A673 (cell line): ENCODE measurements at regions not wholly inside any gene's neighbourhood (a gene's known extent, or its start where the extent isn't known, plus 50 kb on each side); places are given as distances from the start of the nearest gene placed in this dataset.

ENCODE experiments used
- BruUV-seq: library from RNA; stranded (reverse); fragments of 400-500 nt; replicated peaks from 2 replicates; lab custom pipeline; 2021; lab: Mats Ljungman, UMichigan
- CTCF ChIA-PET: fragments of 300-600 bp; sonication (Branson Sonifier 250); formaldehyde crosslinking; loops from one replicate; lab custom pipeline; 2022; ENCODE audit warnings: antibody characterized with exemption; lab: Charles Lee
- POLR2A ChIA-PET: fragments of 300-600 bp; sonication (Branson Sonifier 250); formaldehyde crosslinking; loops from one replicate; lab custom pipeline; 2022; ENCODE audit warnings: antibody characterized with exemption; ENCODE audit not compliant: low non-redundant PET; lab: Charles Lee
- DNase-seq: peaks from one replicate; pipeline ENCODE4 v3.0.0-alpha.2; 2015; ENCODE audit warnings: low spot score
- H3K27ac ChIP-seq: fragments of 200-600 bp; sonication (generic); 2 replicates; pipeline ENCODE4 v1.5.1; 2016; ENCODE audit warnings: mixed run types, low read depth, mild to moderate bottlenecking, mixed read lengths, antibody characterized with exemption, low read length; ENCODE audit not compliant: poor library complexity, severe bottlenecking
- H3K27me3 ChIP-seq: fragments of 200-600 bp; sonication (generic); replicated peaks from 2 replicates; pipeline ENCODE4 v1.6.1; 2017; ENCODE audit warnings: mixed run types, low read depth, mild to moderate bottlenecking, mixed read lengths, antibody characterized with exemption, low read length; ENCODE audit not compliant: insufficient read depth, poor library complexity
- H3K36me3 ChIP-seq: fragments of 200-600 bp; sonication (generic); 2 replicates; pipeline ENCODE4 v1.6.1; 2016; ENCODE audit warnings: mixed run types, mild to moderate bottlenecking, mixed read lengths, antibody characterized with exemption, low read length; ENCODE audit not compliant: insufficient read depth, poor library complexity, severe bottlenecking
- H3K4me1 ChIP-seq: fragments of 200-600 bp; sonication (generic); 2 replicates; pipeline ENCODE4 v1.6.1; 2017; ENCODE audit warnings: mixed run types, mild to moderate bottlenecking, mixed read lengths, antibody characterized with exemption, low read length; ENCODE audit not compliant: insufficient read depth, poor library complexity, severe bottlenecking
- H3K4me3 ChIP-seq: fragments of 200-600 bp; sonication (generic); 2 replicates; pipeline ENCODE4 v1.5.1; 2016; ENCODE audit warnings: low read depth, mixed run types, mild to moderate bottlenecking, mixed read lengths, low read length; ENCODE audit not compliant: poor library complexity, severe bottlenecking
- H3K9me3 ChIP-seq: fragments of 200-600 bp; sonication (generic); 2 replicates; pipeline ENCODE4 v1.6.1; 2016; ENCODE audit warnings: mixed run types, low read depth, mild to moderate bottlenecking, mixed read lengths, antibody characterized with exemption, low read length; ENCODE audit not compliant: poor library complexity, severe bottlenecking
- EZH2 ChIP-seq: fragments of 200-600 bp; sonication (generic); IDR thresholded peaks from 2 replicates; pipeline ENCODE4 v1.6.1; 2017; ENCODE audit warnings: borderline replicate concordance, low read depth, mild to moderate bottlenecking, mixed read lengths, antibody characterized with exemption, low read length; ENCODE audit not compliant: poor library complexity, severe bottlenecking
- intact Hi-C: fragments of 100-400 bp; cut with micrococcal nuclease; formaldehyde crosslinking; loops from one replicate; pipeline ENCODE4 v1.10.0; 2022; ENCODE audit not compliant: unreplicated experiment
- TF ChIP-seq, protein P1 (sequence below): fragments of 300-800, 200-600 bp; sonication (generic); conservative IDR thresholded peaks from 2 replicates; pipeline ENCODE4 v1.5.1; 2017; ENCODE audit warnings: low read depth, mild to moderate bottlenecking, antibody characterized with exemption, low read length, moderate library complexity, mixed read lengths

- POLR2A ChIA-PET: no interaction called here
- H3K36me3 ChIP-seq: no peaks in the 10 kb centered on the region
- no peaks in the 10 kb centered on the region for H3K27me3 ChIP-seq
- H3K4me1 ChIP-seq: no peaks in the 10 kb centered on the region
- no TSS peak for BruUV-seq
- intact Hi-C loops: no loop called here
- CTCF ChIA-PET: no interaction called here
- no peak for DNase-seq
- no peaks in the 10 kb centered on the region for H3K9me3 ChIP-seq
- no peak for TF ChIP-seq EZH2
- TF ChIP-seq, protein P1, sequence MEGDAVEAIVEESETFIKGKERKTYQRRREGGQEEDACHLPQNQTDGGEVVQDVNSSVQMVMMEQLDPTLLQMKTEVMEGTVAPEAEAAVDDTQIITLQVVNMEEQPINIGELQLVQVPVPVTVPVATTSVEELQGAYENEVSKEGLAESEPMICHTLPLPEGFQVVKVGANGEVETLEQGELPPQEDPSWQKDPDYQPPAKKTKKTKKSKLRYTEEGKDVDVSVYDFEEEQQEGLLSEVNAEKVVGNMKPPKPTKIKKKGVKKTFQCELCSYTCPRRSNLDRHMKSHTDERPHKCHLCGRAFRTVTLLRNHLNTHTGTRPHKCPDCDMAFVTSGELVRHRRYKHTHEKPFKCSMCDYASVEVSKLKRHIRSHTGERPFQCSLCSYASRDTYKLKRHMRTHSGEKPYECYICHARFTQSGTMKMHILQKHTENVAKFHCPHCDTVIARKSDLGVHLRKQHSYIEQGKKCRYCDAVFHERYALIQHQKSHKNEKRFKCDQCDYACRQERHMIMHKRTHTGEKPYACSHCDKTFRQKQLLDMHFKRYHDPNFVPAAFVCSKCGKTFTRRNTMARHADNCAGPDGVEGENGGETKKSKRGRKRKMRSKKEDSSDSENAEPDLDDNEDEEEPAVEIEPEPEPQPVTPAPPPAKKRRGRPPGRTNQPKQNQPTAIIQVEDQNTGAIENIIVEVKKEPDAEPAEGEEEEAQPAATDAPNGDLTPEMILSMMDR: no peak
- no peak overlapping the region for H3K27ac ChIP-seq
- H3K4me3 ChIP-seq: no peak overlapping the region
Measured at GRCh38 chr1:192261476-192261875, 55.3 kb upstream of the RGS21 start.

DNA sequence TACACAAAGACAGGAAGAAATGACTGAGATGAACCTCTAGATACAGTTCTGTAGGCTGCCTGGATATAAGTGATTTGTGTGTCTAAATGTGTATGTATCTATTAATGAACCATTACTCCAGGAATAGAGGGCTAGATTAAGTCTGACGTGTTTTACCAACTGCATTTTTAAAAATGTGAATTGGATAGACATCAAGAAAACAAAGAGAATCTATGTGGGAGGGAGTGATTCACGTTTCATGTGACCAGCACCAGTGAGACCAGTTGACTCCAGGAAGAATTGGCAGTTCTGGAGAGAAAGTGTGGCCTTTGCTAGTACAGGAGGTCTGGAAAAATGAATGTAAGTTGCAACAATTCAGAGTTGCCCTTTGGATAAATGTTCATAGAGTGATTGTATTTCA lies 53.4 kb upstream of the RGS21 start:
- intact Hi-C loops: no loop called here
- Histone ChIP-seq H3K9me3 (no peaks in the 10 kb centered on the region), H3K27ac (no peak overlapping the region), H3K36me3 (no peaks in the 10 kb centered on the region), H3K27me3 (no peaks in the 10 kb centered on the region), H3K4me3 (no peak overlapping the region), H3K4me1 (no peaks in the 10 kb centered on the region)
- ChIA-PET CTCF (no interaction called here), POLR2A (no interaction called here)
- TF ChIP-seq, protein P1: no peak
- TF ChIP-seq EZH2: no peak
- no peak for DNase-seq
- BruUV-seq: no TSS peak

- POLR2A ChIA-PET: no interaction called here
- no peak for DNase-seq
- TF ChIP-seq, protein P1: no peak
- no peak for TF ChIP-seq EZH2
- Histone ChIP-seq H3K36me3 (no peaks in the 10 kb centered on the region), H3K27me3 (no peaks in the 10 kb centered on the region), H3K27ac (no peak overlapping the region), H3K4me1 (no peaks in the 10 kb centered on the region), H3K4me3 (no peak overlapping the region), H3K9me3 (no peaks in the 10 kb centered on the region)
- BruUV-seq: no TSS peak
- intact Hi-C loops: no loop called here
- CTCF ChIA-PET: no interaction called here
Measured at GRCh38 chr1:192265516-192266173, 51.1 kb upstream of the RGS21 start.
